Mucosa of descending colon (tissue), 3 donors: ENCODE measurements at regions not wholly inside any gene's neighbourhood (a gene's known extent, or its start where the extent isn't known, plus 50 kb on each side); places are given as distances from the start of the nearest gene placed in this dataset.

ENCODE experiments used
- ATAC-seq: fragments of 200-7000 bp; cut with Tn5 transposase; one replicate; pipeline ENCODE4 v1.9.1; 2020; ENCODE audit warnings: mild to moderate bottlenecking, moderate library complexity
- DNase-seq, 3 donors: peaks; one replicate each; pipeline ENCODE4 v3.0.0-alpha.2; 2020
- H3K36me3 ChIP-seq: fragments of 200-600 bp; one replicate; pipeline ENCODE4 v1.8.0; 2021; ENCODE audit warnings: low read depth, mild to moderate bottlenecking
- H3K4me1 ChIP-seq: fragments of 200-600 bp; one replicate; pipeline ENCODE4 v1.8.0; 2021; ENCODE audit warnings: low read depth, mild to moderate bottlenecking
- H3K4me3 ChIP-seq: fragments of 200-600 bp; one replicate; pipeline ENCODE4 v1.8.0; 2021; ENCODE audit warnings: mild to moderate bottlenecking
- H3K9me3 ChIP-seq: fragments of 200-600 bp; one replicate; pipeline ENCODE4 v1.8.0; 2021; ENCODE audit warnings: mild to moderate bottlenecking
- CTCF ChIP-seq: fragments of 200-600 bp; IDR thresholded peaks from one replicate; pipeline ENCODE4 v1.8.0; 2022; ENCODE audit warnings: antibody characterized with exemption, mild to moderate bottlenecking
- intact Hi-C, 2 donors: fragments of 100-400 bp; cut with DNase I in 1 of 2; cut with micrococcal nuclease in 1 of 2; formaldehyde crosslinking; loops; one replicate each; pipeline versions ENCODE4 v1.11.0 to v1.11.1; 2022; cut with DNase I, micrococcal nuclease
- donor health status: DM: no; HTN: no; CAD: no; lungs with moderate emphysema.
- donor health status: DM: no; HTN: no; CAD: no.
- donor health status: DM: no; HTN: yes; CAD: no.

DNA sequence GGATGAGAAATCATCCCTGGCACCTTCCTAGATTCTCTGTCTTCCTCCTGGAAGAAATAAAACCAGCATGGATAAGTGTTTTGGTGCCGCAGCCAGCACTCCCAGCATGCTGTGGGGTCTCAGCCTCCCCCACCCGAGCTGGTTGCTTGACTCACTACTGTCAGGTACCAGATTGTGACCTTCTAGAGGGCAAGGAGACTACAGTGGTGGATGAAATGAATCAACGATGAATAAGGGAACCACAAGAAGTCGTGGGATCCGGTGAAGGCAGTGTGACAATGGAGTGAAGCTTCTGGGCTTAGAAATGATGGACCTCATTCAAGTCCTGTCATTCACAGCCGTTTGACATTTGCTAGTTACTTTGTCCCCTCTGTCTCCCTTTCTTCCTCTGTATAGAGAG lies 50.2 kb upstream of the SLCO3A1 start:
- intact Hi-C loops = no loop called here
- Histone ChIP-seq H3K36me3 (no peaks in the 10 kb centered on the region), H3K4me3 (no peak overlapping the region), H3K4me1 (no peaks in the 10 kb centered on the region), H3K9me3 (no peaks in the 10 kb centered on the region)
- DNase-seq = no peak
- no peak for ATAC-seq
- TF ChIP-seq CTCF = no peak
